OCI-LY1 (cell line): ENCODE measurements at regions not wholly inside any gene's neighbourhood (a gene's known extent, or its start where the extent isn't known, plus 50 kb on each side); places are given as distances from the start of the nearest gene placed in this dataset.

ENCODE experiments used
- H2AFZ ChIP-seq: fragments of 200-600 bp; sonication (generic), shearing (Covaris generic); 2 replicates; pipeline ENCODE4 v1.6.0; 2014; ENCODE audit warnings: antibody characterized with exemption, mild to moderate bottlenecking, low read length
- H3F3A ChIP-seq: fragments of 200-600 bp; sonication (generic), shearing (Covaris generic); 2 replicates; pipeline ENCODE4 v1.6.0; 2014; ENCODE audit warnings: mild to moderate bottlenecking, antibody characterized with exemption, low read length, moderate library complexity; ENCODE audit not compliant: insufficient read depth
- H3K27ac ChIP-seq: fragments of 200-600 bp; sonication (generic); 2 replicates; pipeline ENCODE4 v1.5.1; 2014; ENCODE audit warnings: low read length, mixed run types, mild to moderate bottlenecking, low read depth; ENCODE audit not compliant: poor library complexity, severe bottlenecking
- H3K27me3 ChIP-seq: fragments of 200-600 bp; sonication (generic); 2 replicates; pipeline ENCODE4 v1.6.0; 2014; ENCODE audit warnings: antibody characterized with exemption, mild to moderate bottlenecking, low read length, moderate library complexity; ENCODE audit not compliant: insufficient read depth
- H3K36me3 ChIP-seq: fragments of 200-600 bp; sonication (generic); 2 replicates; pipeline ENCODE4 v1.6.1; 2014; ENCODE audit warnings: mild to moderate bottlenecking, antibody characterized with exemption, low read length, moderate library complexity, mixed read lengths; ENCODE audit not compliant: insufficient read depth
- H3K4me1 ChIP-seq: fragments of 200-600 bp; sonication (generic); 2 replicates; pipeline ENCODE4 v1.5.1; 2014; ENCODE audit warnings: mild to moderate bottlenecking, low read length, moderate library complexity; ENCODE audit not compliant: insufficient read depth, severe bottlenecking
- H3K4me2 ChIP-seq: fragments of 200-600 bp; sonication (generic), shearing (Covaris generic); 2 replicates; pipeline ENCODE4 v1.6.1; 2014; ENCODE audit warnings: low read length
- H3K4me3 ChIP-seq: fragments of 200-600 bp; sonication (generic); 2 replicates; pipeline ENCODE4 v1.5.1; 2014; ENCODE audit warnings: low read length, low read depth, mild to moderate bottlenecking, mixed read lengths; ENCODE audit not compliant: poor library complexity, severe bottlenecking
- H3K79me2 ChIP-seq: fragments of 200-600 bp; shearing (Covaris generic); 2 replicates; pipeline ENCODE4 v1.6.1; 2016; ENCODE audit warnings: mixed run types, low read length, mixed read lengths; ENCODE audit not compliant: insufficient read depth
- H3K9ac ChIP-seq: fragments of 200-600 bp; sonication (generic), shearing (Covaris generic); 2 replicates; pipeline ENCODE4 v1.6.1; 2014; ENCODE audit warnings: mild to moderate bottlenecking, low read length, mixed read lengths
- H3K9me2 ChIP-seq: fragments of 200-600 bp; sonication (generic), shearing (Covaris generic); 2 replicates; pipeline ENCODE4 v1.6.1; 2014; ENCODE audit warnings: low read depth, mild to moderate bottlenecking, low read length, mixed read lengths
- H3K9me3 ChIP-seq: fragments of 200-600 bp; shearing (Covaris generic); 2 replicates; pipeline ENCODE4 v1.6.1; 2014; ENCODE audit warnings: low read length, mixed read lengths
- H4K20me1 ChIP-seq: fragments of 200-600 bp; sonication (generic), shearing (Covaris generic); 2 replicates; pipeline ENCODE4 v1.6.0; 2016; ENCODE audit warnings: mild to moderate bottlenecking, low read length; ENCODE audit not compliant: insufficient read depth
- EZH2 ChIP-seq: fragments of 200-600 bp; sonication (generic), shearing (Covaris generic); IDR thresholded peaks from 2 replicates; pipeline ENCODE4 v1.8.0; 2017; ENCODE audit warnings: borderline replicate concordance, mixed run types, mild to moderate bottlenecking, antibody characterized with exemption, low read length, moderate library complexity, mixed read lengths
- TF ChIP-seq, protein P1 (sequence below): fragments of 200-600 bp; sonication (generic), shearing (Covaris generic); IDR thresholded peaks from 2 replicates; pipeline ENCODE4 v1.5.1; 2017; ENCODE audit warnings: mild to moderate bottlenecking, antibody characterized with exemption, low read length, moderate library complexity, mixed read lengths

- H3K27ac ChIP-seq = no peak overlapping the region
- no peaks in the 10 kb centered on the region for H3K79me2 ChIP-seq
- H3K9ac ChIP-seq = no peak overlapping the region
- no peak overlapping the region for H3K4me2 ChIP-seq
- H3K4me1 ChIP-seq = no peaks in the 10 kb centered on the region
- TF ChIP-seq, protein P1, sequence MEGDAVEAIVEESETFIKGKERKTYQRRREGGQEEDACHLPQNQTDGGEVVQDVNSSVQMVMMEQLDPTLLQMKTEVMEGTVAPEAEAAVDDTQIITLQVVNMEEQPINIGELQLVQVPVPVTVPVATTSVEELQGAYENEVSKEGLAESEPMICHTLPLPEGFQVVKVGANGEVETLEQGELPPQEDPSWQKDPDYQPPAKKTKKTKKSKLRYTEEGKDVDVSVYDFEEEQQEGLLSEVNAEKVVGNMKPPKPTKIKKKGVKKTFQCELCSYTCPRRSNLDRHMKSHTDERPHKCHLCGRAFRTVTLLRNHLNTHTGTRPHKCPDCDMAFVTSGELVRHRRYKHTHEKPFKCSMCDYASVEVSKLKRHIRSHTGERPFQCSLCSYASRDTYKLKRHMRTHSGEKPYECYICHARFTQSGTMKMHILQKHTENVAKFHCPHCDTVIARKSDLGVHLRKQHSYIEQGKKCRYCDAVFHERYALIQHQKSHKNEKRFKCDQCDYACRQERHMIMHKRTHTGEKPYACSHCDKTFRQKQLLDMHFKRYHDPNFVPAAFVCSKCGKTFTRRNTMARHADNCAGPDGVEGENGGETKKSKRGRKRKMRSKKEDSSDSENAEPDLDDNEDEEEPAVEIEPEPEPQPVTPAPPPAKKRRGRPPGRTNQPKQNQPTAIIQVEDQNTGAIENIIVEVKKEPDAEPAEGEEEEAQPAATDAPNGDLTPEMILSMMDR = no peak
- TF ChIP-seq EZH2 = no peak
- H4K20me1 ChIP-seq = no peaks in the 10 kb centered on the region
- no peaks in the 10 kb centered on the region for H3K36me3 ChIP-seq
- no peak overlapping the region for H3K4me3 ChIP-seq
- no peaks in the 10 kb centered on the region for H3K27me3 ChIP-seq
- no peaks in the 10 kb centered on the region for H3F3A ChIP-seq
- no peak overlapping the region for H2AFZ ChIP-seq
- no peaks in the 10 kb centered on the region for H3K9me2 ChIP-seq
- H3K9me3 ChIP-seq = no peaks in the 10 kb centered on the region
Measured at GRCh38 chr20:11447371-11448100, 470.2 kb upstream of the BTBD3 start.

DNA sequence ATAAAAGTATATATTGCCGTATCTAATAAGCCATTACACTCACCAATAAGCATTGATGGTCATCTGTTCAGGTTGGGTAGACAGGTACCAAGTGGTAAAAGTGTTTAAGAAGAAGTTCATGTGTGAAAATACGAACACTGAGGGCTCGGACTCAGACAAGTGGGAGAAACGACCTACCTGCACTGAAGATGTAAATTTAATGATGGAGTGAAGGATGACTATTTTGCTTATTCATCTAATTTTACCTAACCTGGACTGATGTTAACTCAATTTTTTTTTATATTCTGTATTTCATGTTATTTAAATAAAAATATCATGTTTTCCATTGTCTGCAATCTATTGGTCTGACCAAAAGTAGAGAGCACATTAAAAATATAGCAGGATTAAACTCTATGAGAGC lies 469.1 kb upstream of the BTBD3 start:
- no peak overlapping the region for H3K9ac ChIP-seq
- H4K20me1 ChIP-seq = no peaks in the 10 kb centered on the region
- no peak overlapping the region for H2AFZ ChIP-seq
- no peaks in the 10 kb centered on the region for H3K9me3 ChIP-seq
- no peaks in the 10 kb centered on the region for H3K79me2 ChIP-seq
- no peak overlapping the region for H3K27ac ChIP-seq
- no peak for TF ChIP-seq EZH2
- TF ChIP-seq, protein P1 = no peak
- no peaks in the 10 kb centered on the region for H3K36me3 ChIP-seq
- no peaks in the 10 kb centered on the region for H3K27me3 ChIP-seq
- H3K4me1 ChIP-seq = no peaks in the 10 kb centered on the region
- H3K4me3 ChIP-seq = no peak overlapping the region
- no peak overlapping the region for H3K4me2 ChIP-seq
- no peaks in the 10 kb centered on the region for H3F3A ChIP-seq
- no peaks in the 10 kb centered on the region for H3K9me2 ChIP-seq

DNA sequence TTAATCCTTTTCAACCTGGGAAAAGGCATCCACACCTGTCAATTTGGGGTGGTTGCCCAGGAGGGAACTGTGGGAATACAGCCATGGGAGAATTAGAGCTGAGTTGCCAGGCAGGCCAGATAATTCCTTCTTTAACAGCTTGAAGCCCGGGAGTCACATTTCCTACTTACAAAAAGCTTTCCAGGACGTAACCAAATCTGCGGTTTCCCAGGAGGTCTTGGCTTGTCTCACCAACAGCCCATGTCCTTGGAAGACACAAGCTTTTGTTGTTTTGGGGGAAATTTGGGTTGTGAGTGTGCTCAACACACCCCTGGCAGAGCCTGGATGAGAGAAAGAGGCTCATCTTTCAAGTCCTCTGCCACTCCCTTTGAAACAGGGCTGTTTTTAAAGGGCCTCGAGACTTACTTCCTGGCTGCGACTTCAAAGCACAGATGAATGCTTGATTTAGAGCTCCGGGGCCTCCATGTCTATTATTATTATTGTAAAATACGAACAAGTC lies 465.9 kb upstream of the BTBD3 start:
- TF ChIP-seq EZH2 = no peak
- TF ChIP-seq, protein P1 = no peak
- no peak overlapping the region for H3K27ac ChIP-seq
- H3K9ac ChIP-seq = no peak overlapping the region
- H3K9me3 ChIP-seq = no peaks in the 10 kb centered on the region
- no peak overlapping the region for H3K4me2 ChIP-seq
- no peak overlapping the region for H2AFZ ChIP-seq
- H3K9me2 ChIP-seq = no peaks in the 10 kb centered on the region
- H3K79me2 ChIP-seq = no peaks in the 10 kb centered on the region
- H3K36me3 ChIP-seq = no peaks in the 10 kb centered on the region
- no peaks in the 10 kb centered on the region for H3K4me1 ChIP-seq
- H3F3A ChIP-seq = no peaks in the 10 kb centered on the region
- H4K20me1 ChIP-seq = no peaks in the 10 kb centered on the region
- H3K4me3 ChIP-seq = no peak overlapping the region
- no peaks in the 10 kb centered on the region for H3K27me3 ChIP-seq
